Epithelial cell of esophagus (primary cell): ENCODE measurements at regions not wholly inside any gene's neighbourhood (a gene's known extent, or its start where the extent isn't known, plus 50 kb on each side); places are given as distances from the start of the nearest gene placed in this dataset.
A peak's percentile ranks its signal among the peaks of the same experiment; 100 is the strongest.

Experiments
- DNase-seq: peaks from one replicate; pipeline ENCODE4 v3.0.0; 2010; ENCODE audit warnings: low read depth
- H3K4me3 ChIP-seq: 2 replicates; pipeline ENCODE4 v1.5.1; 2011; ENCODE audit warnings: mild to moderate bottlenecking, low read length, control low read depth
- CTCF ChIP-seq: IDR thresholded peaks from 2 replicates; pipeline ENCODE4 v1.5.1; 2011; ENCODE audit warnings: low read depth, mild to moderate bottlenecking, low read length, control low read depth, inconsistent platforms; ENCODE audit not compliant: insufficient read depth; ENCODE audit errors: missing control alignments

- no peak for DNase-seq
- no peak for TF ChIP-seq CTCF
- H3K4me3 ChIP-seq: no peak overlapping the region
Observed at GRCh38 chr13:36550177-36550576, 117.9 kb downstream of the CCNA1 start.

- H3K4me3 ChIP-seq: no peak overlapping the region
- no peak for TF ChIP-seq CTCF
- no peak for DNase-seq
Observed at GRCh38 chr13:36551445-36551844, 119.2 kb downstream of the CCNA1 start.

- no peak overlapping the region for H3K4me3 ChIP-seq
- DNase-seq: no peak
- no peak for TF ChIP-seq CTCF
Observed at GRCh38 chr13:36552334-36552733, 120.0 kb downstream of the CCNA1 start.

- H3K4me3 ChIP-seq: no peak overlapping the region
- DNase-seq: peak; percentile 34
- no peak for TF ChIP-seq CTCF
Observed at GRCh38 chr13:36553491-36553890, 120.3 kb upstream of the SERTM1 start.

- no peak for DNase-seq
- TF ChIP-seq CTCF: no peak
- no peak overlapping the region for H3K4me3 ChIP-seq
Observed at GRCh38 chr13:36555151-36555986, 118.5 kb upstream of the SERTM1 start.

GRCh38 chr13:36559375-36559774 lies 114.4 kb upstream of the SERTM1 start:
- DNase-seq: no peak
- no peak for TF ChIP-seq CTCF
- H3K4me3 ChIP-seq: no peak overlapping the region

GRCh38 chr13:36567485-36567884 lies 106.3 kb upstream of the SERTM1 start:
- DNase-seq: no peak
- no peak overlapping the region for H3K4me3 ChIP-seq
- TF ChIP-seq CTCF: no peak
